WERI-Rb-1 (cell line): ENCODE measurements at regions not wholly inside any gene's neighbourhood (a gene's known extent, or its start where the extent isn't known, plus 50 kb on each side); places are given as distances from the start of the nearest gene placed in this dataset.

Experiments
- DNase-seq: peaks from one replicate; pipeline ENCODE4 v3.0.0-alpha.2; 2020
- H3K27ac ChIP-seq: fragments of 250-450 bp; sonication (Bioruptor Pico); 2 replicates; pipeline ENCODE4 v1.5.1; 2020; ENCODE audit warnings: mild to moderate bottlenecking, moderate library complexity
- H3K27me3 ChIP-seq: fragments of 250-450 bp; sonication (Bioruptor Pico); 2 replicates; pipeline ENCODE4 v1.5.1; 2021; ENCODE audit warnings: mild to moderate bottlenecking, low read depth, moderate library complexity; ENCODE audit not compliant: insufficient read depth, severe bottlenecking
- H3K36me3 ChIP-seq: fragments of 250-450 bp; sonication (Bioruptor Pico); 2 replicates; pipeline ENCODE4 v1.5.1; 2020; ENCODE audit warnings: mild to moderate bottlenecking, moderate library complexity
- H3K4me3 ChIP-seq: 2 replicates; pipeline ENCODE4 v1.5.1; 2011; ENCODE audit warnings: low read depth, mild to moderate bottlenecking, control low read depth, low read length
- H3K9me3 ChIP-seq: fragments of 250-450 bp; sonication (Bioruptor Pico); 2 replicates; pipeline ENCODE4 v1.5.1; 2021; ENCODE audit warnings: mild to moderate bottlenecking, moderate library complexity; ENCODE audit not compliant: severe bottlenecking
- TF ChIP-seq, protein P1 (sequence below): IDR thresholded peaks from 2 replicates; pipeline ENCODE4 v1.5.1; 2011; ENCODE audit warnings: low read depth, mild to moderate bottlenecking, control low read depth, inconsistent platforms, low read length

DNA sequence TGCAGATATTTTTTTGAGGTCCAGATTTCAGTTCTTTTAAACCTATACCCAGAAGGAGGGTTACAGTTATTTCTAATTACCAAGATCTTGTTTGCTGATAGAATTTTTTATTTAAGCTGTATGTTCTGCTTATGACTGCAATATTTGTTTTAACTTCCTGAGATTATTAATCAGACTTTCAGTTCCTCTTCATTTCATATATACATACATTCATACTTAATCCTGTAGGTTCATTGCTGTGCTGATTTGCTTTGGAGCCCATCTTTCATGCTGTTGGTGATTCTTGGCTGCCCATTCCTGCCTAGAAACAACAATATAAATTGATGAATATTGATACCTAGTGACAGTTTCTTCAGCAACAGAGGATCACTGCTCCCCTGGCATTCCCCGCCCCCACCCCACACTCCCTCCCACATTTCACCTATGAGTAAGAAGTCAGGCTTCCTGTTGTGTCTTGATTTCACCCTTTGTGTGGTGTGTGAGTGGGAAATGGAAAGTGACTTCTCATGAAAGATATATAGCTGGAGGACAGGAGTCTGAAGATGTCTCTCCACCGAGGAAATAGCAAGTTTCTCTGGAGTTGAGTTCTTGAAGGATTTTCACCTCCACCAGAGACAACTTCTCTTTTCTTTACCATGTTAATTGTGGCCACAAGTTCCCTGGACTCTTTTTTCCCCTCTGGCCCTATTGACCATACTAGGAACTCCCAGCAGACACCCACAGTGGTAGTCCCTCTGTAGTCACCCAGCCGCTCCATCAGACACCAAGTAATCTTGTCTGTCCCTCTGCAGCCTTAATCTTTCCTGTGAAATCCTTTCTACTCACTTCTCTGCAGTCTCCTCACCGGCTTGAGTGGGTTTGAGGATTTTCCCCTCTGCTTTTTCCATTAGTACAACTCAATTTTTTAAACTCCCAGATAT, 118.4 kb downstream of the ASB9 start:
- Histone ChIP-seq H3K36me3 (no peaks in the 10 kb centered on the region), H3K27me3 (peaks cover 48% of the 10 kb centered on the region), H3K4me3 (no peak overlapping the region), H3K9me3 (no peaks in the 10 kb centered on the region), H3K27ac (no peak overlapping the region)
- DNase-seq, result no peak
- TF ChIP-seq, protein P1, sequence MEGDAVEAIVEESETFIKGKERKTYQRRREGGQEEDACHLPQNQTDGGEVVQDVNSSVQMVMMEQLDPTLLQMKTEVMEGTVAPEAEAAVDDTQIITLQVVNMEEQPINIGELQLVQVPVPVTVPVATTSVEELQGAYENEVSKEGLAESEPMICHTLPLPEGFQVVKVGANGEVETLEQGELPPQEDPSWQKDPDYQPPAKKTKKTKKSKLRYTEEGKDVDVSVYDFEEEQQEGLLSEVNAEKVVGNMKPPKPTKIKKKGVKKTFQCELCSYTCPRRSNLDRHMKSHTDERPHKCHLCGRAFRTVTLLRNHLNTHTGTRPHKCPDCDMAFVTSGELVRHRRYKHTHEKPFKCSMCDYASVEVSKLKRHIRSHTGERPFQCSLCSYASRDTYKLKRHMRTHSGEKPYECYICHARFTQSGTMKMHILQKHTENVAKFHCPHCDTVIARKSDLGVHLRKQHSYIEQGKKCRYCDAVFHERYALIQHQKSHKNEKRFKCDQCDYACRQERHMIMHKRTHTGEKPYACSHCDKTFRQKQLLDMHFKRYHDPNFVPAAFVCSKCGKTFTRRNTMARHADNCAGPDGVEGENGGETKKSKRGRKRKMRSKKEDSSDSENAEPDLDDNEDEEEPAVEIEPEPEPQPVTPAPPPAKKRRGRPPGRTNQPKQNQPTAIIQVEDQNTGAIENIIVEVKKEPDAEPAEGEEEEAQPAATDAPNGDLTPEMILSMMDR, result no peak

DNA sequence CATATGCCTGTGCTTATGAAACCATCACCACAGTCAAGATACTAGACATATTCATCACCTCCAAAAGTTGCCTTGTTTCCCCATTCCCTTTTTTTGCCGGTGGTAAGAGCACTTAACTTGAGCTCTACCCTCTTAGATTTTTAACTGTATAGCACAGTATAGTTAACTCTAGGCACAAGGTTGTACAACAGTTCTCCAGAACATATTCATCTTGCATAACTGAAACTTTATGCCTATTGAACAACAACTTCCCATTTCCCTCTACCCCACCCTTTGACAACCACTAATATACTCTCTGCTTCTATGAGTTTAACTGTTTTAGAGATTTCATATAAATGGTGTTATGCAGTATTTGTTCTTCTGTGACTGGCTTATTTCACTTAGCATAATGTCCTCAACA, 119.3 kb downstream of the ASB9 start:
- H3K27ac ChIP-seq, result no peak overlapping the region
- DNase-seq, result no peak
- H3K9me3 ChIP-seq, result no peaks in the 10 kb centered on the region
- H3K4me3 ChIP-seq, result no peak overlapping the region
- H3K36me3 ChIP-seq, result no peaks in the 10 kb centered on the region
- H3K27me3 ChIP-seq, result peaks cover 41% of the 10 kb centered on the region
- TF ChIP-seq, protein P1, result no peak

DNA sequence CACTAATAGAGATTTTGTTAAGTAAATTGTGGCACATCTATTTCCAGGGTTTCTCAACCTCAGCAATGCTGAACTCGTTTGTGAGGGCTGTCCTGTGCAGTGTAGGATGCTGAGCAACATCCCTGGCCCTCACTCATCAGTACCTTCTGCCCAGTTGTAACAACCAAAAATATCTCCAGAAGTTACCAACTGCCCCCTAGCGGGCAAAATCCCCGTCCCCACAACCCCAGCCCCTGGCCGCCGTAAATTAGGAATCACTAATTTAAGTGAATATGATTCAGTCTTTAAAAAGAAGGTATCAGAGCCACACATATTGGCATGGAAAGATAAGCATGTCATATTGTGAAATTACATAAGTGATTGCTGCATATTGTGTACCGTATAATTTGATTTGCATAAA, 123.4 kb downstream of the ASB9 start:
- Histone ChIP-seq H3K36me3 (no peaks in the 10 kb centered on the region), H3K4me3 (no peak overlapping the region), H3K27me3 (peaks cover 41% of the 10 kb centered on the region), H3K9me3 (no peaks in the 10 kb centered on the region), H3K27ac (no peak overlapping the region)
- TF ChIP-seq, protein P1, result peak; percentile 35; the same call in 1 of the 2 replicates
- DNase-seq, result peak; percentile 11

DNA sequence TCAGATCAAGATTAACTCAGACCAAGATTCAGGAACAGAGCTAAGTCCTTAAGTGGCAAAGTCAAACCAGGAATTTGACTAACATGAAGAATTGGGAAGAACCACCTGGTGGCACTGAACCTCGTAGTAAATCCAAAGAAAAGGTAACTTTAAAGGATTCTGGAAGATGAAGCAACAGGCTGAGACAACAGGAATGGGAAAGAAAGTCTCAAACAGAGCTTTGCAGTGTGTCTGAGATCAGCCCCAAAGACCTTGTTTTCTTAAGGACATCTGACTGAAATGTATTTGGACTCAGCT, 126.1 kb downstream of the ASB9 start:
- TF ChIP-seq, protein P1, result no peak
- no peak for DNase-seq
- Histone ChIP-seq H3K9me3 (no peaks in the 10 kb centered on the region), H3K36me3 (no peaks in the 10 kb centered on the region), H3K27me3 (peaks cover 29% of the 10 kb centered on the region), H3K27ac (no peak overlapping the region), H3K4me3 (no peak overlapping the region)

DNA sequence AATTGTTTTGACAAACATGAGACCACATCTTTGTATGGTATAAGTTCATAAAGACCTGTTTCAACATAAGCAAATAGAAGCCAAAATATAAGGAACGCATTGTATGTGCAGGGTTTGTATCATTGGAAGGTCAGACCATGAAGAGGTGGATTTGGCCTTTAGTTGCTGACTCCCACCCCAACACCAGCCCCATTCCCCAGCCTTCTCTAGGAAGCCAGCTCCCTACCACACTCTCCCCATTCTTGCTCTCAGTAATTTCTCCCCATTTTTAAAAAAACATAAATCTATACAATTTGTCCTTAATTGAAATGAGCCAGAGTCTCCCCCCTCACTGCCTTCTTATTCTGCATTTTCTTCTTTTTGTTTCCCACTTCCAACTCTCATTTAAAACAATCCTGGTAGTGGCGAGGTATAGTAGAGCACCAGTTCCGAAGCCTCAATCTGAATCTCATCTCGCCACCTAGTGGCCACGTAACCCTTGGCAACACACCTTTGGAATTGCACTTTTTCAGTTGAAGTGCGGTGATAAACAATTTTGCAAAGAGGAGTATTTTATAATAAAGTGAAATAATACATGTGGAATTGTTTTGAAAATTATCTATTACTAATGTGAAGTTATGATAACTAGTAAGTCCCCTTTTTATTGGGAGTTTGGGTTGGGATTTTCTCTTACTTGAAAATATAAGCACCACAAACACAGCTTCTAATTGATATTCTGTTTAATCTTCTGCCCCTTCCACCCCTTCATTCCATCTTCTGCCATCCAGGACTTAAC, 126.6 kb downstream of the ASB9 start:
- TF ChIP-seq, protein P1, result peak; percentile 78
- H3K9me3 ChIP-seq, result no peaks in the 10 kb centered on the region
- H3K4me3 ChIP-seq, result no peak overlapping the region
- DNase-seq, result peak; percentile 39
- H3K36me3 ChIP-seq, result no peaks in the 10 kb centered on the region
- no peak overlapping the region for H3K27ac ChIP-seq
- H3K27me3 ChIP-seq, result peaks cover 32% of the 10 kb centered on the region
